Retinal pigment epithelial cell (primary cell): ENCODE measurements at regions not wholly inside any gene's neighbourhood (a gene's known extent, or its start where the extent isn't known, plus 50 kb on each side); places are given as distances from the start of the nearest gene placed in this dataset.

Source experiments
- DNase-seq: peaks from one replicate; pipeline ENCODE4 v3.0.0-alpha.2; 2010; ENCODE audit warnings: low read depth
- H3K4me3 ChIP-seq: 2 replicates; pipeline ENCODE4 v1.5.1; 2011; ENCODE audit warnings: mild to moderate bottlenecking, low read length, control low read depth, moderate library complexity
- CTCF ChIP-seq: conservative IDR thresholded peaks from 2 replicates; pipeline ENCODE4 v1.5.1; 2011; ENCODE audit warnings: low read depth, low read length, control low read depth, inconsistent platforms

- no peak overlapping the region for H3K4me3 ChIP-seq
- no peak for TF ChIP-seq CTCF
- DNase-seq = no peak
Observed at GRCh38 chr7:67455508-67455907, 458.9 kb downstream of the TYW1 start.

GRCh38 chr7:67462781-67463191 is 466.2 kb downstream of the TYW1 start:
- TF ChIP-seq CTCF = no peak
- DNase-seq = no peak
- no peak overlapping the region for H3K4me3 ChIP-seq

- TF ChIP-seq CTCF = no peak
- H3K4me3 ChIP-seq = no peak overlapping the region
- DNase-seq = no peak
Observed at GRCh38 chr7:67463316-67463715, 466.7 kb downstream of the TYW1 start.

GRCh38 chr7:67463983-67464382 is 467.4 kb downstream of the TYW1 start:
- TF ChIP-seq CTCF = no peak
- DNase-seq = no peak
- H3K4me3 ChIP-seq = no peak overlapping the region

- TF ChIP-seq CTCF = no peak
- no peak for DNase-seq
- H3K4me3 ChIP-seq = no peak overlapping the region
Observed at GRCh38 chr7:67466109-67466508, 469.5 kb downstream of the TYW1 start.

GRCh38 chr7:67470256-67470751 is 473.7 kb downstream of the TYW1 start:
- H3K4me3 ChIP-seq = no peak overlapping the region
- DNase-seq = no peak
- no peak for TF ChIP-seq CTCF

GRCh38 chr7:67475293-67475692 is 478.7 kb downstream of the TYW1 start:
- no peak for DNase-seq
- no peak overlapping the region for H3K4me3 ChIP-seq
- no peak for TF ChIP-seq CTCF
